GM12801 (cell line): ENCODE measurements at regions not wholly inside any gene's neighbourhood (a gene's known extent, or its start where the extent isn't known, plus 50 kb on each side); places are given as distances from the start of the nearest gene placed in this dataset.

Source experiments
- CTCF ChIP-seq: IDR thresholded peaks from one replicate; pipeline ENCODE4 v1.5.1; 2011; ENCODE audit warnings: control low read depth; ENCODE audit not compliant: insufficient read length; ENCODE audit errors: extremely low read depth

GRCh38 chr6:12472601-12473038 lies 182.5 kb downstream of the EDN1 start:
- TF ChIP-seq CTCF, result no peak

GRCh38 chr6:12473494-12473893 lies 183.3 kb downstream of the EDN1 start:
- no peak for TF ChIP-seq CTCF

- no peak for TF ChIP-seq CTCF
Measured at GRCh38 chr6:12474167-12475140, 184.3 kb downstream of the EDN1 start.

- no peak for TF ChIP-seq CTCF
Measured at GRCh38 chr6:12476484-12476883, 186.3 kb downstream of the EDN1 start.

- TF ChIP-seq CTCF, result no peak
Measured at GRCh38 chr6:12477616-12478015, 187.5 kb downstream of the EDN1 start.

- TF ChIP-seq CTCF, result no peak
Measured at GRCh38 chr6:12478921-12479320, 188.8 kb downstream of the EDN1 start.

GRCh38 chr6:12479451-12479850 lies 189.3 kb downstream of the EDN1 start:
- TF ChIP-seq CTCF, result no peak
